ENCODE measurements at regions not wholly inside any gene's neighbourhood (a gene's known extent, or its start where the extent isn't known, plus 50 kb on each side); places are given as distances from the start of the nearest gene placed in this dataset.

DNA sequence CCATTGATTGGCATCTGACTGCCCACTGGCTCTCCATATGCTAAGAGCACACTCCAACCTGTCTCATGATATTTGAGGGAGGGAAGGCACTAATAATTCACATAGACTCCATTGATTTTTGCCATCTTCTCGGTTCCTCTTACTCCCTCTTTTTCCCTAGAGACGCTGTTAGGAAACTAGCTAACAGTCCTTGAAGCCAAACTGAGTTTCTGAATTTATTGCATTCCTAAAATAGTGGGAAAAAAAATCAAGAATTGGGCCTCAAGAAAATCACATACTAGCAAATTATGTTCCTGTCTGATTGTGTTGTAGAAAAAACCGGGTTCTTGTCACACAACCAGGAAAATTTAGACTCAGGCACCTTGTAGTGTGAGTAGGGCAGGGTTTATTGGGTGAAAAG is 86.4 kb upstream of the SLC7A1 start:
- no peak overlapping the region for H3K4ac ChIP-seq (ENCODE audit: low read depth in 1 of 2, low read length in 2 of 2)
- no peaks in the 10 kb centered on the region for H3K9me3 ChIP-seq (ENCODE audit: control insufficient read depth, low read length)
- H2BK5ac ChIP-seq (ENCODE audit: low read depth, low read length, poor library complexity, severe bottlenecking) = no peak overlapping the region
- no peaks in the 10 kb centered on the region for H3K79me1 ChIP-seq (replicated peaks; ENCODE audit: low read length, poor library complexity, severe bottlenecking)
- no peak overlapping the region for H3K27ac ChIP-seq (ENCODE audit: low read length, poor library complexity, severe bottlenecking)
- peak overlapping the region; percentile 63 for H4K8ac ChIP-seq (ENCODE audit: low read length)
- 96% methylated on average over 2 of the region's 3 CpGs for WGBS
- no peak overlapping the region for H2BK15ac ChIP-seq (ENCODE audit: low read depth, poor library complexity, severe bottlenecking)
- peak overlapping the region in 1 of 2 experiments; percentile 31 for H3K4me3 ChIP-seq (ENCODE audit: insufficient read depth in 1 of 2, low read depth in 1 of 2, low read length in 2 of 2)
- H3K4me2 ChIP-seq (ENCODE audit: low read length, poor library complexity, severe bottlenecking) = no peak overlapping the region
- H3K4me1 ChIP-seq (ENCODE audit: control insufficient read depth, insufficient read depth, low read depth, low read length) = peaks cover 1% of the 10 kb centered on the region
- H3K14ac ChIP-seq (ENCODE audit: low read length in 2 of 2) = no peak overlapping the region
- no peaks in the 10 kb centered on the region for H3K36me3 ChIP-seq (ENCODE audit: control insufficient read depth in 1 of 2, insufficient read depth in 2 of 2, low read depth in 1 of 2, low read length in 2 of 2)
- H3K18ac ChIP-seq (ENCODE audit: low read depth in 1 of 2, low read length in 2 of 2) = no peak overlapping the region
- no peak overlapping the region for H2BK120ac ChIP-seq (ENCODE audit: low read depth, low read length)
- no peak for DNase-seq
- H2AFZ ChIP-seq (ENCODE audit: low read depth, low read length) = no peak overlapping the region
- H3K9ac ChIP-seq (ENCODE audit: low read length) = no peak overlapping the region
- no peak overlapping the region for H3K23ac ChIP-seq (ENCODE audit: low read length in 2 of 2)
- no peaks in the 10 kb centered on the region for H3K27me3 ChIP-seq (ENCODE audit: control insufficient read depth in 1 of 2, insufficient read depth in 1 of 2, low read length in 2 of 2)
- no peak overlapping the region for H2BK12ac ChIP-seq (ENCODE audit: low read length in 2 of 2)
- H4K91ac ChIP-seq (ENCODE audit: low read length) = no peak overlapping the region
- no peak overlapping the region for H2AK5ac ChIP-seq (ENCODE audit: low read length, severe bottlenecking)

GRCh38 chr13:29679396-29680053 is 84.0 kb upstream of the SLC7A1 start:
- no peak overlapping the region for H3K27ac ChIP-seq (ENCODE audit: low read length, poor library complexity, severe bottlenecking)

GRCh38 chr13:29677627-29678026 is 82.1 kb upstream of the SLC7A1 start:
- Histone ChIP-seq H3K9me3 (ENCODE audit: control insufficient read depth, low read length) (no peaks in the 10 kb centered on the region), H3K4me1 (ENCODE audit: control insufficient read depth, insufficient read depth, low read depth, low read length) (peaks cover 6% of the 10 kb centered on the region), H2BK120ac (ENCODE audit: low read depth, low read length) (no peak overlapping the region), H3K14ac (ENCODE audit: low read length in 2 of 2) (no peak overlapping the region), H3K18ac (ENCODE audit: low read depth in 1 of 2, low read length in 2 of 2) (peak overlapping the region in 1 of 2 experiments; percentile 66), H3K4ac (ENCODE audit: low read depth in 1 of 2, low read length in 2 of 2) (no peak overlapping the region), H4K8ac (ENCODE audit: low read length) (no peak overlapping the region), H3K4me2 (ENCODE audit: low read length, poor library complexity, severe bottlenecking) (no peak overlapping the region), H2BK15ac (ENCODE audit: low read depth, poor library complexity, severe bottlenecking) (no peak overlapping the region), H4K91ac (ENCODE audit: low read length) (no peak overlapping the region), H2AK5ac (ENCODE audit: low read length, severe bottlenecking) (no peak overlapping the region), H2BK12ac (ENCODE audit: low read length in 2 of 2) (peak overlapping the region in 1 of 2 experiments; percentile 89), H2BK5ac (ENCODE audit: low read depth, low read length, poor library complexity, severe bottlenecking) (no peak overlapping the region), H3K27ac (ENCODE audit: low read length, poor library complexity, severe bottlenecking) (no peak overlapping the region), H3K27me3 (ENCODE audit: control insufficient read depth in 1 of 2, insufficient read depth in 1 of 2, low read length in 2 of 2) (no peaks in the 10 kb centered on the region), H3K79me1 (replicated peaks; ENCODE audit: low read length, poor library complexity, severe bottlenecking) (no peaks in the 10 kb centered on the region), H3K9ac (ENCODE audit: low read length) (no peak overlapping the region), H3K36me3 (ENCODE audit: control insufficient read depth in 1 of 2, insufficient read depth in 2 of 2, low read depth in 1 of 2, low read length in 2 of 2) (no peaks in the 10 kb centered on the region), H3K4me3 (ENCODE audit: insufficient read depth in 1 of 2, low read depth in 1 of 2, low read length in 2 of 2) (no peak overlapping the region), H2AFZ (ENCODE audit: low read depth, low read length) (no peak overlapping the region), H3K23ac (ENCODE audit: low read length in 2 of 2) (no peak overlapping the region)
- no peak for DNase-seq
- 91% methylated on average over 4 of the region's 5 CpGs for WGBS

More at GRCh38 chr13:29679396-29680053, 84.0 kb upstream of the SLC7A1 start:
- Histone ChIP-seq H3K9ac (ENCODE audit: low read length) (no peak overlapping the region), H2BK5ac (ENCODE audit: low read depth, low read length, poor library complexity, severe bottlenecking) (no peak overlapping the region), H2BK12ac (ENCODE audit: low read length in 2 of 2) (peak overlapping the region in 1 of 2 experiments; percentile 42), H3K4me1 (ENCODE audit: control insufficient read depth, insufficient read depth, low read depth, low read length) (peaks cover 6% of the 10 kb centered on the region), H3K18ac (ENCODE audit: low read depth in 1 of 2, low read length in 2 of 2) (no peak overlapping the region), H3K4me3 (ENCODE audit: insufficient read depth in 1 of 2, low read depth in 1 of 2, low read length in 2 of 2) (no peak overlapping the region), H3K4me2 (ENCODE audit: low read length, poor library complexity, severe bottlenecking) (no peak overlapping the region), H2BK120ac (ENCODE audit: low read depth, low read length) (no peak overlapping the region), H3K27me3 (ENCODE audit: control insufficient read depth in 1 of 2, insufficient read depth in 1 of 2, low read length in 2 of 2) (no peaks in the 10 kb centered on the region), H4K91ac (ENCODE audit: low read length) (peak overlapping the region; percentile 74), H3K36me3 (ENCODE audit: control insufficient read depth in 1 of 2, insufficient read depth in 2 of 2, low read depth in 1 of 2, low read length in 2 of 2) (no peaks in the 10 kb centered on the region), H2BK15ac (ENCODE audit: low read depth, poor library complexity, severe bottlenecking) (peak overlapping the region; percentile 20), H2AFZ (ENCODE audit: low read depth, low read length) (no peak overlapping the region), H3K79me1 (replicated peaks; ENCODE audit: low read length, poor library complexity, severe bottlenecking) (no peaks in the 10 kb centered on the region), H3K4ac (ENCODE audit: low read depth in 1 of 2, low read length in 2 of 2) (no peak overlapping the region), H3K9me3 (ENCODE audit: control insufficient read depth, low read length) (no peaks in the 10 kb centered on the region), H3K14ac (ENCODE audit: low read length in 2 of 2) (no peak overlapping the region), H2AK5ac (ENCODE audit: low read length, severe bottlenecking) (no peak overlapping the region), H4K8ac (ENCODE audit: low read length) (peak overlapping the region; percentile 64), H3K23ac (ENCODE audit: low read length in 2 of 2) (no peak overlapping the region)
- 62% methylated on average over 8 of the region's 9 CpGs for WGBS
- DNase-seq = peak; percentile 57

DNA sequence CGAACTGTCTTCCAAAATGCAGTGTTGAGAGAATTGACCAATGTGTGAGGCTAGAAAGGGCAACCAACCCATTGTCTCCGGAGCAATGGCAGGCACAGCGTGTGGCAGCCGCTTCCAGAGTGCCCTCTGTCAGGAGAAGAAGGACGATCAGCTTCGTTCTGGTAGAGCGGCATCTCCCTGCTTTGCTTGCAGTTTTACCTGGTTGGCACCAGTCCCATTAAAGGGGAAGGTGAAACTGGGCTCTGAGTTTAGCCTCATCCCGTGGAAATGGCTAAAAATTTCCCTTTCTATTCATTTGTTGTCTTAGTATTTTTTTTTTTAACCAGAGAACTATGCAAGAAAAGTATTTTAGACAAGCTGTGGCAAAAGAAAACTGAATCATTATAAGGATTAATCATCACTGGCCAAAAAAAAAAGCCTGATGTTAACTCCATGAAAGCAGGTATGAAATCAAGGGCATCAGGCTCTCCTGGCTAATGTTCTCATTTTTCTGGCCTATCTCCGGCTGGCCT is 81.5 kb upstream of the SLC7A1 start:
- Histone ChIP-seq H3K27ac (ENCODE audit: low read length, poor library complexity, severe bottlenecking) (no peak overlapping the region), H3K79me1 (replicated peaks; ENCODE audit: low read length, poor library complexity, severe bottlenecking) (no peaks in the 10 kb centered on the region), H2BK5ac (ENCODE audit: low read depth, low read length, poor library complexity, severe bottlenecking) (no peak overlapping the region), H4K91ac (ENCODE audit: low read length) (peak overlapping the region; percentile 11), H3K14ac (ENCODE audit: low read length in 2 of 2) (peak overlapping the region in 1 of 2 experiments; percentile 97), H4K8ac (ENCODE audit: low read length) (peak overlapping the region; percentile 69), H3K23ac (ENCODE audit: low read length in 2 of 2) (no peak overlapping the region), H2BK15ac (ENCODE audit: low read depth, poor library complexity, severe bottlenecking) (no peak overlapping the region), H3K4me3 (ENCODE audit: insufficient read depth in 1 of 2, low read depth in 1 of 2, low read length in 2 of 2) (no peak overlapping the region), H2BK12ac (ENCODE audit: low read length in 2 of 2) (peak overlapping the region in 1 of 2 experiments; percentile 79), H3K9ac (ENCODE audit: low read length) (peak overlapping the region; percentile 32), H3K4me1 (ENCODE audit: control insufficient read depth, insufficient read depth, low read depth, low read length) (peaks cover 6% of the 10 kb centered on the region), H3K36me3 (ENCODE audit: control insufficient read depth in 1 of 2, insufficient read depth in 2 of 2, low read depth in 1 of 2, low read length in 2 of 2) (no peaks in the 10 kb centered on the region), H2AK5ac (ENCODE audit: low read length, severe bottlenecking) (no peak overlapping the region), H3K4ac (ENCODE audit: low read depth in 1 of 2, low read length in 2 of 2) (peak overlapping the region in 1 of 2 experiments; percentile 21), H2AFZ (ENCODE audit: low read depth, low read length) (no peak overlapping the region), H3K18ac (ENCODE audit: low read depth in 1 of 2, low read length in 2 of 2) (no peak overlapping the region), H3K4me2 (ENCODE audit: low read length, poor library complexity, severe bottlenecking) (no peak overlapping the region), H2BK120ac (ENCODE audit: low read depth, low read length) (no peak overlapping the region), H3K27me3 (ENCODE audit: control insufficient read depth in 1 of 2, insufficient read depth in 1 of 2, low read length in 2 of 2) (no peaks in the 10 kb centered on the region), H3K9me3 (ENCODE audit: control insufficient read depth, low read length) (no peaks in the 10 kb centered on the region)
- no peak for DNase-seq
- 87% methylated on average over 8 of the region's 9 CpGs for WGBS
